Panc1 (cell line): ENCODE measurements at regions not wholly inside any gene's neighbourhood (a gene's known extent, or its start where the extent isn't known, plus 50 kb on each side); places are given as distances from the start of the nearest gene placed in this dataset.

Experiments used
- ATAC-seq: fragments of 200-7000 bp; cut with Tn5 transposase; 2 replicates; pipeline ENCODE4 v1.9.1; 2020; ENCODE audit warnings: mild to moderate bottlenecking, moderate library complexity
- BruUV-seq: library from RNA; stranded (reverse); fragments of 400-500 nt; replicated peaks from 2 replicates; lab custom pipeline; 2021; lab: Mats Ljungman, UMichigan
- CTCF ChIA-PET: fragments of 300-600 bp; sonication (Branson Sonifier 250); formaldehyde crosslinking; loops from one replicate; lab custom pipeline; 2022; ENCODE audit warnings: antibody characterized with exemption; lab: Charles Lee
- POLR2A ChIA-PET: fragments of 300-600 bp; sonication (Branson Sonifier 250); formaldehyde crosslinking; loops from one replicate; lab custom pipeline; 2022; ENCODE audit warnings: antibody characterized with exemption; lab: Charles Lee
- DNase-seq: peaks from one replicate; pipeline ENCODE4 v3.0.0-alpha.2; 2010; ENCODE audit warnings: low read depth, low spot score
- H3K27ac ChIP-seq: 2 replicates; pipeline ENCODE4 v1.5.1; 2011; ENCODE audit warnings: mild to moderate bottlenecking, low read length, inconsistent platforms
- H3K27me3 ChIP-seq: fragments of 200-500 bp; sonication (Bioruptor generic); 2 replicates; pipeline ENCODE4 v1.6.0; 2014; ENCODE audit warnings: low read length, inconsistent platforms; ENCODE audit not compliant: control insufficient read depth, insufficient read depth
- H3K36me3 ChIP-seq: fragments of 200-500 bp; sonication (Bioruptor generic); 2 replicates; pipeline ENCODE4 v1.5.1; 2014; ENCODE audit warnings: inconsistent platforms, mild to moderate bottlenecking, low read length, moderate library complexity; ENCODE audit not compliant: control insufficient read depth, insufficient read depth
- H3K4me1 ChIP-seq: 2 replicates; pipeline ENCODE4 v1.5.1; 2011; ENCODE audit warnings: inconsistent platforms, mild to moderate bottlenecking, low read length, moderate library complexity; ENCODE audit not compliant: control insufficient read depth, insufficient read depth
- H3K4me3 ChIP-seq, 2 experiments: 2 replicates each; pipeline ENCODE4 v1.5.1; 2011 to 2012; ENCODE audit warnings: low read depth in 2 of 2, low read length in 2 of 2, mild to moderate bottlenecking in 2 of 2, inconsistent platforms in 1 of 2, moderate library complexity in 1 of 2
- H3K9me3 ChIP-seq: fragments of 200-500 bp; sonication (Bioruptor generic); 2 replicates; pipeline ENCODE4 v1.5.1; 2014; ENCODE audit warnings: low read depth, mild to moderate bottlenecking, inconsistent platforms, low read length, moderate library complexity; ENCODE audit not compliant: control insufficient read depth, insufficient read depth
- POLR2AphosphoS5 ChIP-seq: IDR thresholded peaks from 2 replicates; pipeline ENCODE4 v1.6.1; 2012; ENCODE audit warnings: mild to moderate bottlenecking, low read depth, low read length, moderate library complexity
- REST ChIP-seq, 2 experiments: IDR thresholded peaks; 2 replicates each; pipeline ENCODE4 v1.6.1; 2011 to 2012; ENCODE audit warnings: low read depth in 2 of 2, control low read depth in 1 of 2, low read length in 1 of 2, mild to moderate bottlenecking in 1 of 2, moderate library complexity in 1 of 2; ENCODE audit not compliant: insufficient read depth in 1 of 2
- SIN3A ChIP-seq: IDR thresholded peaks from 2 replicates; pipeline ENCODE4 v1.6.1; 2012; ENCODE audit warnings: low read depth, mild to moderate bottlenecking, low read length, moderate library complexity, borderline replicate concordance; ENCODE audit not compliant: insufficient read depth
- TCF7L2 ChIP-seq: IDR thresholded peaks from 2 replicates; pipeline ENCODE4 v1.6.1; 2011; ENCODE audit warnings: mild to moderate bottlenecking, low read depth, low read length, inconsistent platforms
- in situ Hi-C: cut with HindIII; loops from 2 replicates; pipeline ENCODE4 v1.10.0; 2016; ENCODE audit warnings: low sequenced_read_pairs, low pct_unique_long_range_greater_than_20kb
- intact Hi-C: fragments of 100-400 bp; cut with micrococcal nuclease; formaldehyde crosslinking; loops from one replicate; pipeline ENCODE4 v1.10.0; 2022; ENCODE audit not compliant: unreplicated experiment
- TF ChIP-seq, protein P1 (sequence below): fragments of 450-650 bp; IDR thresholded peaks from 2 replicates; pipeline ENCODE4 v1.5.1; 2017; ENCODE audit warnings: mild to moderate bottlenecking

GRCh38 chr3:144821583-144821982 is 850.0 kb downstream of the DIPK2A start:
- ChIA-PET POLR2A (no interaction called here), CTCF (no interaction called here)
- TF ChIP-seq, protein P1, sequence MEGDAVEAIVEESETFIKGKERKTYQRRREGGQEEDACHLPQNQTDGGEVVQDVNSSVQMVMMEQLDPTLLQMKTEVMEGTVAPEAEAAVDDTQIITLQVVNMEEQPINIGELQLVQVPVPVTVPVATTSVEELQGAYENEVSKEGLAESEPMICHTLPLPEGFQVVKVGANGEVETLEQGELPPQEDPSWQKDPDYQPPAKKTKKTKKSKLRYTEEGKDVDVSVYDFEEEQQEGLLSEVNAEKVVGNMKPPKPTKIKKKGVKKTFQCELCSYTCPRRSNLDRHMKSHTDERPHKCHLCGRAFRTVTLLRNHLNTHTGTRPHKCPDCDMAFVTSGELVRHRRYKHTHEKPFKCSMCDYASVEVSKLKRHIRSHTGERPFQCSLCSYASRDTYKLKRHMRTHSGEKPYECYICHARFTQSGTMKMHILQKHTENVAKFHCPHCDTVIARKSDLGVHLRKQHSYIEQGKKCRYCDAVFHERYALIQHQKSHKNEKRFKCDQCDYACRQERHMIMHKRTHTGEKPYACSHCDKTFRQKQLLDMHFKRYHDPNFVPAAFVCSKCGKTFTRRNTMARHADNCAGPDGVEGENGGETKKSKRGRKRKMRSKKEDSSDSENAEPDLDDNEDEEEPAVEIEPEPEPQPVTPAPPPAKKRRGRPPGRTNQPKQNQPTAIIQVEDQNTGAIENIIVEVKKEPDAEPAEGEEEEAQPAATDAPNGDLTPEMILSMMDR: no peak
- TF ChIP-seq POLR2AphosphoS5: no peak
- no peak for TF ChIP-seq SIN3A
- TF ChIP-seq TCF7L2: no peak
- no peak for TF ChIP-seq REST (IDR thresholded peaks at IDR 0.05; ENCODE audit: insufficient read depth in 1 of 2, low read depth in 2 of 2, low read length in 1 of 2)
- ATAC-seq (no peak), DNase-seq (no peak)
- no peaks in the 10 kb centered on the region for H3K27me3 ChIP-seq
- in situ Hi-C loops (no loop called here), intact Hi-C loops (no loop called here)
- H3K9me3 ChIP-seq: no peaks in the 10 kb centered on the region
- no peak overlapping the region for H3K27ac ChIP-seq
- H3K4me1 ChIP-seq: no peaks in the 10 kb centered on the region
- H3K4me3 ChIP-seq: no peak overlapping the region
- no peaks in the 10 kb centered on the region for H3K36me3 ChIP-seq
- BruUV-seq: no TSS peak

GRCh38 chr3:144822671-144823070 is 851.0 kb downstream of the DIPK2A start:
- Histone ChIP-seq H3K4me1 (no peaks in the 10 kb centered on the region), H3K27me3 (no peaks in the 10 kb centered on the region), H3K27ac (no peak overlapping the region), H3K36me3 (no peaks in the 10 kb centered on the region), H3K9me3 (no peaks in the 10 kb centered on the region), H3K4me3 (no peak overlapping the region)
- CTCF ChIA-PET: no interaction called here
- BruUV-seq: no TSS peak
- TF ChIP-seq SIN3A (no peak), REST (IDR thresholded peaks at IDR 0.05; ENCODE audit: insufficient read depth in 1 of 2, low read depth in 2 of 2, low read length in 1 of 2) (no peak), POLR2AphosphoS5 (no peak), TCF7L2 (no peak)
- TF ChIP-seq, protein P1: no peak
- POLR2A ChIA-PET: no interaction called here
- ATAC-seq (no peak), DNase-seq (no peak)
- in situ Hi-C loops: no loop called here
- intact Hi-C loops: no loop called here
